Thyroid gland (tissue), 4 donors: ENCODE measurements at regions not wholly inside any gene's neighbourhood (a gene's known extent, or its start where the extent isn't known, plus 50 kb on each side); places are given as distances from the start of the nearest gene placed in this dataset.
A peak's percentile ranks its signal among the peaks of the same experiment; 100 is the strongest.

Experiments used
- CTCF ChIP-seq, 6 experiments: fragments of 200-600 bp in 3 of 6; fragments of 450-650 bp in 3 of 6; sonication (generic) in 3 of 6; IDR thresholded peaks; one replicate each; pipeline ENCODE4 v1.5.1; 2016 to 2019; ENCODE audit warnings: antibody characterized with exemption in 6 of 6, mild to moderate bottlenecking in 2 of 6, inconsistent platforms in 1 of 6, moderate library complexity in 1 of 6
- POLR2A ChIP-seq, 2 donors: fragments of 450-650 bp; IDR thresholded peaks; one replicate each; pipeline ENCODE4 v1.6.1; 2017; ENCODE audit warnings: antibody characterized with exemption in 2 of 2, mild to moderate bottlenecking in 2 of 2, moderate library complexity in 1 of 2

- TF ChIP-seq POLR2A (IDR thresholded peaks at IDR 0.05) (no peak), CTCF (IDR thresholded peaks at IDR 0.05) (peak; percentile 45 to 76 (median 57))
These were observed 170.9 kb downstream of the LACC1 start for GRCh38 chr13:44050450-44051063.
